Epidermal melanocyte (primary cell): ENCODE measurements at regions not wholly inside any gene's neighbourhood (a gene's known extent, or its start where the extent isn't known, plus 50 kb on each side); places are given as distances from the start of the nearest gene placed in this dataset.
"Not testable (repeated sequence)": the region's sequence is repeated elsewhere in the genome, so short reads cannot be mapped to it uniquely, and the experiment has no call there.

Source experiments
- DNase-seq: peaks from one replicate; pipeline ENCODE4 v3.0.0; 2011; ENCODE audit warnings: low spot score; ENCODE audit not compliant: insufficient read length

DNA sequence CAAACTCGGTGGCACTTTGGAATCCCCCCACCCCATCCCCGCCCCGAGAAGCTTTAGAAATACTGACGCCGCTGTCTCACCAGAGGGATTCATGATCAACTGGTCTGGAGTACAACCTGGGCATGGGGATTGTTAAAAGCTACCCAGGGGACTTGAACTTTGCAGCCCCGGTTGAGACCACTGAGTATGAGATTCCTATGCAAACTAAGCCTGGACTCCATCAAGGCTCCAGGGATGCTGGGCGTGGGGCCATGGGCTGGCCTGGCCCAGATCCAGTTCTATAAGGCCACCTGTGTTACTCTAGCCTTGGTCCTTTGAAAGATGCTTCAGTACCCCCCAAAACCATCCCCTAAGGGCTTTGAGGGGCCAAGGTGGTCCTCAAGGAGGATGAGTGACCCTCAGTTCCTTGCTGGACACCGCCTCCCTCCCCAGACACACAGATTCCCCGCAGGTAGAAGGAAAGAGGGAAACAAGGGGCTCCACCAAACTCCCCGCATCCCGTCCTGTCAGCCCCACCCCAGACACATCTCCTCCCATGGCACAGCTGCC lies 68.5 kb downstream of the MRPL36 start:
- no peak for DNase-seq

DNA sequence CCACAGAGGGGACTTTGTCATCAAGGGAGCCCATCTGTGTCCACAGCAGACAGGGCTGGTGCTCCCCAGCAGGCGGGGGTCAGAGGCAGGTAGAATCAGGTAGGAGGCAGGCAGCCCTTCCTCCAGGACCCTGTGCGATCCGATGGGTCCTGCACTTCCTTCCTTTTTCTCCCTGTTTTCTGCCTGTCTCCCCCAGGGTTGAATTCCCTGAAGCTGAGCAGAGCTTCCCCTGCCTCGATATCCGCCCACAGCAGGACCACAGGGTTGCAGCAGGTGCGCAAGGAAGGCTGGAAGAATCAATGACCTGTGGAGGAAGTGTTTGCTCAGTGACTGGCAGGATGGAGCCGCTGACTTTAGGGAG lies 69.2 kb downstream of the MRPL36 start:
- no peak for DNase-seq

DNA sequence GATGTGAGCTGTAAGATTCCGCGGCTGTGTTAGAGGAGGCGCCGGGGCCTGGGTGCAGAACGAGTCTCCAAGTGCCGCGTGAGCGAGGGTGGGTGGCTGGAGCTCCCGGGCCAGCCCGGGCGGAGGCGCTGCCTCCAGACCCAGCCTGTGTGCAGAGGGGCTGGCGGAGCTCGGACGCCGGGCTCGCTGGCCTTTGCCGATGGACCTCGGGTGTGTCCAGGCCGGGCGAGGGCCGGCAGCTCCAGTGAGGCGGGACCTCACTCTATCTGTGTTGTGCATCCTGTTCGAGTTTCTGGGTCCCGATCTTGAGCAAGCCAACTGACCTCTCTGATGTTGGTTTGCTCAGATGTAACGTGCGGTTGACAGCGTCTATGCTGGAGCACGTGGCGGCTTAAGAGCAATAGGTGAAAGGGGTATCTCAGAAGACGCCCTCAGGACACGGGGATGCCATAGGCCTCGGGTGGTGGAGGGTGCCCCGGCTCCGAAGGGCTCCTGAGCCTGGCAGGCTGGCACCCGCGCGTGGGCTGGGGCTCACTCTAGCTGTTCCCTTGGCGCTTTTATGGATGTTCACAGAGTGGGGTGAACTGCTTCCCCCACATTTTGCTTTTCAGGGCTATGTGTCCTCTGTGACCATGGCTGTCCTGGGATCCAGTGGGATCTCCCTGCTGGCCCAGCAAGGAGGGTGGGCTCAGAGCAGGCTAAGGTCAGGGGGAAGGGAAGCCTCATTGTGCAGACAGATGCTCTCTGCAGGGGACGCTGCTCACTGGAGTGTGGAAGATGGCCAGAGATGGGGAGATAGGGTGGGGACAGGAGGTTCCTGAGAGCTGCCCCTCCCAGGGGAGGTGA lies 69.8 kb downstream of the MRPL36 start:
- no peak for DNase-seq

DNA sequence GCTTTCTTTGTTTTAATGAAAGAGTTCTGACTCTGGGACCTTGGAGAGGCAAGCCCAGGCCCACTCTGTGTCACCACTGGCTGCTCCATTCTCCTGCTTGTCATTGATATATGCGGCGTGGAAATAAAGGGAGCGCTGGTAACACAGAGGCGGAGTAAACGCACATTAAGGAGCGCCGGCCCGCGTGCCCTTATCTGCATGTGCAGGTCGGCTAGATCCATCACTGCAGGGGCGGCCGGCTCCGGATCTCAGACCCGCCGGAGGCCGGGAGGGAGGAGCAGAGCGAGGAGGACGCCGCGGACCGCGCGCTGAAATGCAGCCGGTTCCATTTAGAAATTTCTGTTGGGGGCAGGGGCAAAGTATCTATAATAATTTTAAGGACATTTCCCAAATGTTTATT lies 70.8 kb downstream of the MRPL36 start:
- no peak for DNase-seq

DNA sequence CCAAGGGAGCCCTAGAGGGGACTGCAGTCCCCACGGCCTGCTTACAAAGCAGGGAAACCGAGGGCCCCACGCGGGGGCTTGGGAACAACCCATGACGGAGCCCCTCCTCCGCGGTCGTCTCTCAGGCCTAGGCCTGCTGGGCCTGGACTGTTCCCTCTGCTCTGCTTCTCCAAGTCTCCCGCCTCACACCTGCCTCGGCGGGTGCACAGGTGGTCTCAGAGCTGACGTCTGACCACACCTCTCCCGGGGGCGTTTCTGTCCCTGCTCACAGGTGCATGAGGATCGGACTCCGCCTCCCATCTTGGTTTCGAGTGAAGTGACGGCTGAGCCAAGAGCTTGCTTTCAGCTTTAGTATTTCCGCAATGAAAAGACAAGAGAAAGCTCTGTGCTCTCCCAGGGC lies 72.1 kb downstream of the MRPL36 start:
- no peak for DNase-seq

DNA sequence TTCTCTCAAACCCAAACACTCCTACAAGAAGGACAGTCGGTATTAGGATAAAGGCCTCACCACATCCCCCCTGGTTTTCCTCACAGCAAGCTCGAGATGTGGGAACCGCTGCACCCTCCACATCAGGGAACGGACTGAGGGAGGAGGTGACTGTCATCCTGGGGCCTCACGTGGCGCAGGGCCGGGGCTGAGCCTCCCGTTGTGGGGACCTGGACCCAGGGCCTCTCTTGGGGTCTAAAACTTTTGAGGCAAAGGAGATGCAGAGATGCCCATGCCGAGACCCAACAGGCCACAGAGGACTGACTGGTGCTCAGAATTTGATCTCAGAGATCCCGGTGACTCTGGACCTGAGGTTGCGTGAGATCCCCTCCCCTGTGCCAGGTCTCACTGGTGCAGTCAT lies 72.7 kb downstream of the MRPL36 start:
- DNase-seq, result no peak

DNA sequence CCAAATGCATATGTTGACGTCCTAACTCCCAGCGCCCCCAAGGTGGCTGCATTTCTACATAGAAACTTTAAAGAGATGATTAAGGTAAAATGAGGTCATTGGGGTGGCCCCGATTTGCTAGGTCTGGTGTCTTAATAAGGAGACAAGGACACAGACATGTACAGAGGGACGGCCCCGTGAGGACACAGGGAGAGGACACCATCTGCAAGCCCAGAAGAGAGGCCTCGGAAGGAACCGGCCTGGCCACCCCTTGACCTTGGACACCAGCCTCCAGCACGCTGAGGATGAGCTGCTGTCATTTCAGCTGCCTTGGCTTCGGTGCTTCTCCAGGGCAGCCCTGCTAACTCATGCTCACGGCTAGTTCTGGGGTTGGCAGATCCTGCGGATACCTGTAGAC lies 73.2 kb downstream of the MRPL36 start:
- no peak for DNase-seq

DNA sequence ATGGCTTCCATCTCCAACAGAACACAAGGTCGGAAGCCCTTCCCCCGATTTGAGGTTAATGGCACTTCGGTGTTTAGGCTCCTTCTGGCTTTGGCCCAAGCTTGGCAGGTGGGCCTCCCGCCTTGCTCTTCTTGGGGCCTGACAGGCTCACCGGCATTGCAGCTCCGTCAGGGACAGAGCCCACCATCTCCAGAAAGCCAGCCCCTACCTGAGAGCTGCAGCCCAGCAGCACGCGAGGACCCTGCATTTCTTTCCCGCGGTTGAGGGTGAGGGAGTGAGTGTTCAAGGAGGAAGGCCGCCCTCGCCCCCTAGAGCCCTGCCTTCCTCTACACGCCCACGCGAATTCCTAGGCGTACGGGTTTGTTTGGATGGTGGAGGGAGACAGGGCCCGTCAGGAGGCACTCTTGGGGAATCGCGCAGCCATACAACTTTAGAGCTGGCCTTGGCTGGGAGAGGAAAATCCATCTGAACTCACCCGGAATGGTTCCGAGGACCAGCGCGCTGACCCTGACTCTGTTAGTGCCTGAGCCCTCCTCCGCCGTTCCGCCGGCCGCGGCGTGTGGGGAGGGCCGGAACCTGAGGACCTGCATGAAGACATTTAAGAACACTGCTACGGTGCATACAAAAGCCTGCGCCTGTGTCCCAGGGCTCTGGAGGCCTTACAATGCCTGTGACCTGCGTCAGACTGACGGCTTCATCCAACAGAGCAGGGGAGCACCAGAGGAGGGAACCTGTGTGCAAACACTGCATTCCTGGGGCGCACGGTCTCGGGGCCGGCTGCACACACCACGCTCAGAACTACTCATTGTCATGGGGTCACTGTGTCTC lies 73.8 kb downstream of the MRPL36 start:
- no peak for DNase-seq

DNA sequence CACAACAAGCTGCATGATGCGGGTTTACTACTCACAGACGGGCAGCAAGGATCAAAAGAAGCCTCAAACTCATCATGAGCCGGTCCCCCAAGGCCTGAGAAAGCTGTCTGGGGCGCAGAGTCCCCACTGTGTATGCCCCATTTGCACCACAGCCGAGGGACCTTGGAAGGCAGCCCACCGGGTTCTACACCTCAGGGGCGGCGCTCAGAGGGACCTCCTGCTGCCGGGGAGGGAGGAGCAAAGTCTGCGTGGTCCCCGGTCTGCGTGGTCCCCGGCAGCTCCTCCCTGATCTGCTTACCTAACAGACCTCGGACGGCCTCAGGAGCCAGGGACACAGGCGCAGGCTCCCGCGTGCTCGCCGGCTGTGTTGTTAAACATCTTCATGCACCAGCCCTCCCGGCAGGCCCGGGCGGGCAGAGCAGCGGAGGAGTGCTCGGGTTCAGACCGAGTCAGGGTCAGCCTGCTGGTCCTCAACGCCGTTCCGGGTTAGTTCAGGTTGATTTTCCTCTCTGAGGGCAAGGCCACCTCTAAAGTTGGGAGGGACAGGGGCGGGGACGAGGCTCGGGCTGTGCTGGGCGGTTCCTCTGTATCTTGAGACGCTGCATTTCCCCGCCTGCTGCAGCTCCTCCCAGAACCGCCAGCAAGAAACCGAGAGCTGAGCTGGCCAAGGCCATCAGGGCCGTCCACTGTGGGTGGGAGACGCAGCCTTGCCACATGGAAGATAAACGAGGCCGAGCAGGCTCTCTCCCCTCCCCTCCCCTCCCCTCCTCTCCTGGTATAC lies 74.6 kb downstream of the MRPL36 start:
- DNase-seq, result no peak

DNA sequence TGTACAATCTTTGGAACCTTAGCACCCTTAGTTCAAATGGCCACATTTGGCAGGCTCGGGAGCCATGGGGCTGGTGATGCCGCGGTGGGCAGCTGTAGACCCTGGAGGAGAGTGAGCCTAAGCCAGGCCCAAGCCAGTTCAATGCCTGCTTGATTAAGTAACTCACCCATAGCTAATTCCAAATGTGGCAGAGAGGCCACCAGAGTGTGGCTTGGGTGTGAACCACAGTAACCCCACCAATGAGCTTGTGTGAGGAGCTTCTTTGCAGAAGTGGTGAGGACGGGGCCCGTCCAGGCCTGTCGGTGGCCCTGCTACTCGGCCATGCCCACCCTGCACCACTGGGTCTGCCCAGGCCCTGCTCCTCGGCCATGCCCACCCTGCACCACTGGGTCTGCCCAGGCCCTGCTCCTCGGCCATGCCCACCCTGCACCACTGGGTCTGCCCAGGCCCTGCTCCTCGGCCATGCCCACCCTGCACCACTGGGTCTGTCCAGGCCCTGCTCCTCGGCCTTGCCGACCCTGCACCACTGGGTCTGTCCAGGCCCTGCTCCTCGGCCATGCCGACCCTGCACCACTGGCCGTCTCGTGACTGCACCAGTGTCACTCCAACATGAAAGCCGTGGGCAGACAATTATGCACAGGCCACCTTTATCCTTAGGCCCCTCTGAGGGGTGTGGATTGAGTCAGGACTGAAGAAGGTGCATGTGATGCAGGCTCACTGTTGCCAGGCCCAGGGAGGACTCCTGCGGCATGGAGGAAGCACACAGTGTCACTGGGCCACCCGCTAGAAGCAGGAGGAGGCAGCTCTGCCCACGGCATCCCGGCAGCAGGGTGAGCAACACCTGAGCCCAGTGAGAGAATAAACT lies 75.4 kb downstream of the MRPL36 start:
- DNase-seq, result no peak

DNA sequence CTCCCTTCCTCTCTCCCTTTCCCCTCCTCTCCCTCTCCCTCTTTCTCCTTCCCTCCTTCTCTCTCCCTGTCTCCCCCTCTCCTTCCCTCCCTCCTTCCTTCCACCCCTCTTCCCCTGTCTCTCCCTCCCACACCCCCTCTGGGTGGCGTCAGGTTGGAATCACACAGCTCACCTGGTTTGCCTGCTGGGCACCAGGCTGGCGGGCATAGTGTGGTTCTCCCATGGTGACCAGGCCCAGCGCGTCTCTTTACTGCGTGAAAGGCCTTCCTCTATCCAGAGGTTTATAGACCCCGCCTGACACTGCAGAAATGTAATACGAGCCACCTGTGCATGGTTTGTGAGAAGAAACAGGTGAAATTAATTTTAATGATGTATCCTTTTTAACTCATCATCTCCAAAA lies 76.2 kb downstream of the MRPL36 start:
- no peak for DNase-seq

DNA sequence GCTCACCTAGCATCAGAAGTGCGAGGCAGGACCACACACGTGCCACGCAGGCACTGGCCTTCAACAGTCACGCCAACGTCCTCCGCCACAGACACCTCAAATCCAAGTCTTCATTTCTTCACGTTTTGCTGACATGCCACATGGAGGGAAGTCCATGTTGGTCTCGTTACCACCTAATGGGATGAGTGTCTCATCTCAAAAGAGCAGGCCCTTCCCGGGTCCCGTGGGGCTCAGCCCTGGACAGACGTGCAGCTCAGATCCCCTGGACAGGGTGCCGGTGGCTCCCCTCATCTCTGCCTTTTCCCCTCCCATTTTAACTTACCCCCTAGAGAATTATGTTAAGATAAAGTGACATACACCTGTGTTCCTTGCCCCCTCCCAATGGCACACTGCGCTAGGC lies 76.8 kb downstream of the MRPL36 start:
- no peak for DNase-seq

DNA sequence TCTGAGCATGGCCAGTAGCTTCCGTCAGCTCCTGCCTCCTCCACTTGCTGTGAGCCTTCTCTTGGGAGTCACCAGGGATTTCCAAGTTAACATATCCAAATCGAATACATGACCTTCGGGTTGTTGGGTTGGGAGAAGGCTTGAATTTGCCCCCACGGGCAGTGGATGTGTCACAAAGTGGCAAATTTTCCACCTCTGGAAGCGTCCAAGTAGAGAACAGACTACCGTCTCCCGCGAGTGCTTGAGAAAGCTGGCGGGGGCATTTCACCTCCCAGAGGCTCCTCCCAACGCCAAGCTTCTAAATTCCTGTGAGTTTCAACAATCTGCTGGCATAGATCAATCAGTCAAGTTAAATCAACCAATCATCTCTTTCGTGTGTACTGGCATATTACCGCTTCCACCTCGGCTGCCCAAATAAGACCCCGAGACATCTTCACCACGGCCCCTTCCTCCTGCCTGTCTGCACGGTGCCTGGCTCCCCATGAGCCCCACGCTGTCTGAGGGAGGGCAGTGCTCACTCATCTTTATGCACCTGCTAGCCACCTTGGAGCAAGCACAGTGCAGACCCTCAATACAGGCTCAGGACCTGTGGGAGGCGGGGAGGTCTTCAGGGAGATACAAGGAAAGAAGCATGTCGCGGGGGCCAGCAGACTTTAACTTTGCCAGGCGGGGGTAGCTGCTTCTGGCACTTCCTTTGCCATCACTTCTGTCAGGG lies 79.1 kb downstream of the MRPL36 start:
- no peak for DNase-seq

DNA sequence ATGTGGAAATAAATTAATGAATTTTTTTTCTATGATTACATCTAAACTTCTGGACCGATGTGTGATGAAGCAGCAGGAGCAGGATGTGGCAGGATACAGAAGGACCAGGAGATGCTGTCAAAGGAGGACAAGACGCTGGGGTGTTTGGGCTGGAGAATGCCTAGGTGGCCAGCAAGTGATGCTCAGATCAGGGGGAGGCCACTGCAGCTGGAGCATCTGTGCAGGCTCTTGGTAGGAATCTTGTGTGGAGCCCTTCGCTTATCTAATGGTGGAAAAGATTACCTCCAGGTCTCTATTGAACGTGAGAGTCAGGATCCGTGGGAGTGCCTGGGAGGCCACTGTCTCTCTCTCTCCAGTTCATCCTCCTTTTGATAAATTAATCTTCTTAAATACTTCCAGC lies 79.8 kb downstream of the MRPL36 start:
- no peak for DNase-seq

DNA sequence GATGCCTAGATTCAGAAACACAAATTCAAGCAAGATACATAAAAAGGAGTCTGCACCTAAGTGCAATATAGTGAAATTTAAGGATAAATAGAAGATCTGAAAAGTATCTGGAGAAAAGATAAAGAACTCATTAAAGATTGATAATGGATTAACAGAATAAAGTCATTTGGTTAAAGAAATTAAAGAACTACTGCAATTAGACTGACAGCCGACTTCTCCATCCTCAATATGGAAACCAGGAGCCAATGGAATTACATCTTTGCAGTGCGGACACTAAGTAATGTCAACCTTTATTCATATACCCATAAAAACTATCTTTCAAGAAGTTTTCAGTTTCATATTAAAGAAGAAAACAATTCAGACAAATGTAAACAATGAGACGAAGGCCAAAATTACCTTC lies 81.0 kb downstream of the MRPL36 start:
- DNase-seq, result no peak

DNA sequence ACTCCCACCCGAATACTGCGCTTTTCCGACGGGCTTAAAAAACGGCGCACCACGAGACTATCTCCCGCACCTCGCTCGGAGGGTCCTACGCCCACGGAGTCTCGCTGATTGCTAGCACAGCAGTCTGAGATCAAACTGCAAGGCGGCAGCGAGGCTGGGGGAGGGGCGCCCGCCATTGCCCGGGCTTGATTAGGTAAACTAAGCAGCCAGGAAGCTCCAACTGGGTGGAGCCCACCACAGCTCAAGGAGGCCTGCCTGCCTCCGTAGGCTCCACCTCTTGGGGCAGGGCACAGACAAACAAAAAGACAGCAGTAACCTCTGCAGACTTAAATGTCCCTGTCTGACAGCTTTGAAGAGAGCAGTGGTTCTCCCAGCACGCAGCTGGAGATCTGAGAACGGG lies 89.5 kb downstream of the MRPL36 start:
- DNase-seq, result not testable (repeated sequence)

DNA sequence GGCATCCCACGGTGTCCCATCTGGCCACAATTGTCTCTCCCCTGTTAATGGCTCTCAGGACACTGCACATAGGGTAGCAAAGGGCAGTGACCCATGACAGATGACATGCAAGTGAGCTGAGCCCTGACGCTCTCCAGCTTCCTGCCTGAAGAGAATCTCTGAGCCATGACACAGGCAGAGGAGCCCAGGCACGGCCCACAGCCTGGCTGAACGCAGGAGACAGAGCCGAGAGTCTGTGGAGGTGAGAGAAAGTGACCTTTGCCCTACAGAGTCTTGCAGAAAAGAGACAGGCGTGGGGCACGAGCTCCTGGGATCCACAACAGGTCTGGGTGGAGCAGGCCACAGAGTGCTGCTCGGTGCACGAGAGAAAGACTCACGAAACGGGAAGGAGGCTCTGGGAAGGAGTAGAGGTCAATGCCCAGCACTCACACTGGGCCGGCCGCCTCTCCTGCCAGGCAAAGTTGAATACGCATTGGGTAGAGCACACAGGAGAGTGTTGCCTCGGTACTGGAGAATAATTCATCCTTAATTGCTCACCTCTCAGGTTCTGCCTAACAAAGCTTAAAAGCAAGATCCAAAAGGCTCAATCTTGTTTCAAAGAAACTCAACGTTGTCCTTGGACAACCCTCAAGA lies 90.3 kb downstream of the MRPL36 start:
- DNase-seq, result no peak

DNA sequence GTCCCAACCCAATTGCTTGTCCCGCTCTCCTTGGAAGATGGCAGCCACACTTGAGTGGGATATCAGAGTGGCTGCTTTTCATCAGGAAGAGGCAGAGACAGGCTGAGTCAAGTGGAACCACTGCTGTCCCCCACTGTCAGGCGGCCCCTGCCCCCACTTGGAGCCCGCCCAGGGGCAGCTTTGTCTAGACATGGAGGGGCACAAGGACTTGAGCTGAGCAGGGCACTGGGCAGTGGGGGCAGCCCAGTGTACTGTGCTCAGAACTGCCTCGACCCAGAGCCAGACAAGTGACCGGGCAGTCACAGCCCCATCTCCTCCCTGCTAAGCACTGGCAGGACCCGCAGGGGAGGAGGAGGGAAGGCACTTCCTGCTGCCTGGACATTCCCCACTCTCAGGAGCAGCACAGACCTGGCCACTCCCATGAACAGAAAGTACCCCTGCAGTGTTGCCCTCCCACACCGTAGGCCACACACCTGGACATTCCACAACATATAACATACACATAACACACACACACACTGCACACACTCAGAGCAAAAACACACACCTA lies 91.0 kb downstream of the MRPL36 start:
- no peak for DNase-seq

DNA sequence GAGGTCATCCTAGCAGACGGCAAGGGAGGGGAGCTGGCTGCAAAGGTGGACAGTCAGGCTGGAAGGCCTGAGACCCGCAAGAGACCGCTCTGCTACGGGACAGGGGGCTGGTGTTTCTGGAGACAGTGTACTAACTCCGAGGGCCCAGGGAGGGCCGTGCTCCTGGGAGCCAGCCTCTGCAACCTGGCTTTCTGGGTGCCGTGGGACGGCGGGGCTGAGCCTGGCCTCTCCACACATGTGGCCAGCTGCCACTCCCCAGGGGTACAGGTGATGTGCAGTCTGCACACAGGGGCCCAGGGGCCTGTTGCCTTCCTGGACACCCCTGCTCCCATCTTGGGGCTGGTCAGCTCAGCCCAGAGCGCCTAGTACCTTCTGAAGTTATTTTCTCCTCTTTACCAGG lies 92.2 kb downstream of the MRPL36 start:
- no peak for DNase-seq
